ENCODE measurements at regions not wholly inside any gene's neighbourhood (a gene's known extent, or its start where the extent isn't known, plus 50 kb on each side); places are given as distances from the start of the nearest gene placed in this dataset.

- TF ChIP-seq CTCF (IDR thresholded peaks at IDR 0.05; ENCODE audit: low read depth, low read length), result no peak
- no peak overlapping the region for H3K4me3 ChIP-seq (ENCODE audit: low read depth, low read length)
Observed at GRCh38 chr13:60862036-60862435, 465.0 kb downstream of the TDRD3 start.

- H3K4me3 ChIP-seq (ENCODE audit: low read depth, low read length), result no peak overlapping the region
- no peak for TF ChIP-seq CTCF (IDR thresholded peaks at IDR 0.05; ENCODE audit: low read depth, low read length)
Observed at GRCh38 chr13:60857698-60858097, 460.7 kb downstream of the TDRD3 start.

- no peak overlapping the region for H3K4me3 ChIP-seq (ENCODE audit: low read depth, low read length)
- no peak for TF ChIP-seq CTCF (IDR thresholded peaks at IDR 0.05; ENCODE audit: low read depth, low read length)
Observed at GRCh38 chr13:60852886-60853285, 455.9 kb downstream of the TDRD3 start.

- no peak for TF ChIP-seq CTCF (IDR thresholded peaks at IDR 0.05; ENCODE audit: low read depth, low read length)
- no peak overlapping the region for H3K4me3 ChIP-seq (ENCODE audit: low read depth, low read length)
Observed at GRCh38 chr13:60851378-60851777, 454.4 kb downstream of the TDRD3 start.

GRCh38 chr13:60850526-60850925 lies 453.5 kb downstream of the TDRD3 start:
- TF ChIP-seq CTCF (IDR thresholded peaks at IDR 0.05; ENCODE audit: low read depth, low read length), result no peak

GRCh38 chr13:60838581-60838980 lies 441.6 kb downstream of the TDRD3 start:
- TF ChIP-seq CTCF (IDR thresholded peaks at IDR 0.05; ENCODE audit: low read depth, low read length), result no peak
- H3K4me3 ChIP-seq (ENCODE audit: low read depth, low read length), result no peak overlapping the region

More at GRCh38 chr13:60850526-60850925, 453.5 kb downstream of the TDRD3 start:
- no peak overlapping the region for H3K4me3 ChIP-seq (ENCODE audit: low read depth, low read length)

GRCh38 chr13:60837806-60838205 lies 440.8 kb downstream of the TDRD3 start:
- no peak overlapping the region for H3K4me3 ChIP-seq (ENCODE audit: low read depth, low read length)
- no peak for TF ChIP-seq CTCF (IDR thresholded peaks at IDR 0.05; ENCODE audit: low read depth, low read length)
